Neural progenitor cell (in vitro differentiated cells): ENCODE measurements at regions not wholly inside any gene's neighbourhood (a gene's known extent, or its start where the extent isn't known, plus 50 kb on each side); places are given as distances from the start of the nearest gene placed in this dataset.

ENCODE experiments used
- DNase-seq: peaks from one replicate; pipeline ENCODE4 v3.0.0-alpha.2; 2016; ENCODE audit warnings: low spot score
- H2AFZ ChIP-seq: fragments of 200-600 bp; sonication (generic); replicated peaks from 2 replicates; pipeline ENCODE4 v1.6.1; 2016; ENCODE audit warnings: antibody characterized with exemption
- H3F3A ChIP-seq: fragments of 200-600 bp; sonication (generic); 2 replicates; pipeline ENCODE4 v1.6.1; 2016; ENCODE audit warnings: antibody characterized with exemption, low read depth
- H3K27ac ChIP-seq: fragments of 200-600 bp; sonication (generic); 2 replicates; pipeline ENCODE4 v1.5.1; 2016; ENCODE audit warnings: mild to moderate bottlenecking
- H3K27me3 ChIP-seq: fragments of 200-600 bp; sonication (generic); 2 replicates; pipeline ENCODE4 v1.6.1; 2016; ENCODE audit warnings: mild to moderate bottlenecking, moderate library complexity
- H3K36me3 ChIP-seq: fragments of 200-600 bp; sonication (generic); 2 replicates; pipeline ENCODE4 v1.5.1; 2016
- H3K4me1 ChIP-seq: fragments of 200-600 bp; sonication (generic); 2 replicates; pipeline ENCODE4 v1.6.1; 2016; ENCODE audit warnings: mixed run types
- H3K4me2 ChIP-seq: fragments of 200-600 bp; sonication (generic); 2 replicates; pipeline ENCODE4 v1.6.1; 2016
- H3K4me3 ChIP-seq: fragments of 200-600 bp; sonication (generic); 2 replicates; pipeline ENCODE4 v1.5.1; 2016
- H3K79me2 ChIP-seq: fragments of 200-600 bp; sonication (generic); 2 replicates; pipeline ENCODE4 v1.6.1; 2016; ENCODE audit warnings: low read depth
- H3K9ac ChIP-seq: fragments of 200-600 bp; sonication (generic); 2 replicates; pipeline ENCODE4 v1.6.1; 2016
- H3K9me3 ChIP-seq: fragments of 200-600 bp; sonication (generic); 2 replicates; pipeline ENCODE4 v1.5.1; 2016; ENCODE audit warnings: low read depth
- H4K20me1 ChIP-seq: fragments of 200-600 bp; sonication (generic); 2 replicates; pipeline ENCODE4 v1.6.1; 2016; ENCODE audit warnings: low read depth
- H3K27ac Mint-ChIP-seq: 3 replicates; pipeline ENCODE4 v1.8.0; 2021; ENCODE audit warnings: mixed read lengths
- H3K27me3 Mint-ChIP-seq: 2 replicates; pipeline ENCODE4 v1.8.0; 2022; ENCODE audit warnings: low read depth, mild to moderate bottlenecking, inconsistent platforms, moderate library complexity, mixed read lengths; ENCODE audit not compliant: insufficient read depth
- H3K36me3 Mint-ChIP-seq: 3 replicates; pipeline ENCODE4 v1.8.0; 2021; ENCODE audit warnings: mixed read lengths
- H3K4me1 Mint-ChIP-seq: 3 replicates; pipeline ENCODE4 v1.8.0; 2021; ENCODE audit warnings: mixed read lengths
- H3K4me3 Mint-ChIP-seq: 3 replicates; pipeline ENCODE4 v1.8.0; 2021; ENCODE audit warnings: mild to moderate bottlenecking, moderate library complexity, mixed read lengths
- H3K9me3 Mint-ChIP-seq: 3 replicates; pipeline ENCODE4 v1.8.0; 2020; ENCODE audit warnings: mixed read lengths
- CTCF ChIP-seq: fragments of 200-600 bp; sonication (generic); IDR thresholded peaks from 2 replicates; pipeline ENCODE4 v1.5.1; 2017; ENCODE audit warnings: antibody characterized with exemption, mild to moderate bottlenecking
- EZH2 ChIP-seq: fragments of 200-600 bp; sonication (generic); IDR thresholded peaks from 2 replicates; pipeline ENCODE4 v1.6.1; 2017; ENCODE audit warnings: antibody characterized with exemption, mild to moderate bottlenecking, moderate library complexity
- EZH2phosphoT487 ChIP-seq: fragments of 200-600 bp; sonication (generic); IDR thresholded peaks from 2 replicates; pipeline ENCODE4 v1.6.1; 2017; ENCODE audit warnings: antibody characterized with exemption

GRCh38 chr4:132998585-132999230 lies 150.4 kb upstream of the PCDH10 start:
- Histone ChIP-seq H3K4me1 (no peaks in the 10 kb centered on the region), H3K9ac (no peak overlapping the region), H2AFZ (no peak overlapping the region), H3K79me2 (no peaks in the 10 kb centered on the region), H3F3A (no peaks in the 10 kb centered on the region), H3K4me3 (no peak overlapping the region), H4K20me1 (no peaks in the 10 kb centered on the region), H3K27me3 (no peaks in the 10 kb centered on the region), H3K9me3 (no peaks in the 10 kb centered on the region), H3K27ac (no peak overlapping the region), H3K36me3 (no peaks in the 10 kb centered on the region), H3K4me2 (no peak overlapping the region)
- Mint-ChIP-seq H3K4me3 (no peak overlapping the region), H3K27me3 (no peaks in the 10 kb centered on the region), H3K36me3 (no peaks in the 10 kb centered on the region), H3K4me1 (no peaks in the 10 kb centered on the region), H3K27ac (no peak overlapping the region), H3K9me3 (no peaks in the 10 kb centered on the region)
- DNase-seq: no peak
- no peak for TF ChIP-seq EZH2phosphoT487
- no peak for TF ChIP-seq EZH2
- TF ChIP-seq CTCF: no peak

DNA sequence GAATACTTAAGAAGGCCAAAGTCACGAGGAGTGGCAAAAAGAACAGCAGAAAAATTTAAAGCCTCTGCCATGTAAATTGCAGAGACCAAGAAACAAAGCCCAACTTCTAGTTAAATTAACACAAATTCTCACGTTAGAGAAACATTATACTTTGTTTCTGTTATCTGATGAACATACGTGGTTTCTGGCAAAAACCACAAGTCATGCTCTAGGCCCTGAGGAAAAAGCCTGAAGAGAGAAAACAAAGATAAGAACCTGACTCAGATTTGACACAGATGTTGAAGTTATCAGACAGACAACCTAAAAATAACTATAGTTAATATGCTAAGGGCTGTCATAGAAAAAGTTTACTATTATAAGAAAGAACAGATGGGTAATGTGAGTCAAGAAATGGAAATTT lies 149.1 kb upstream of the PCDH10 start:
- no peak for TF ChIP-seq EZH2phosphoT487
- no peak for TF ChIP-seq EZH2
- no peak for TF ChIP-seq CTCF
- no peaks in the 10 kb centered on the region for H3K36me3 Mint-ChIP-seq
- no peak overlapping the region for H3K4me2 ChIP-seq

GRCh38 chr4:133003169-133003568 lies 145.9 kb upstream of the PCDH10 start:
- Mint-ChIP-seq H3K27me3 (no peaks in the 10 kb centered on the region), H3K4me3 (no peak overlapping the region), H3K27ac (no peak overlapping the region), H3K36me3 (peaks cover 2% of the 10 kb centered on the region), H3K9me3 (no peaks in the 10 kb centered on the region), H3K4me1 (no peaks in the 10 kb centered on the region)
- Histone ChIP-seq H3K79me2 (no peaks in the 10 kb centered on the region), H3F3A (no peaks in the 10 kb centered on the region), H2AFZ (no peak overlapping the region), H3K27ac (no peak overlapping the region), H3K4me2 (no peak overlapping the region), H3K27me3 (no peaks in the 10 kb centered on the region), H3K9me3 (no peaks in the 10 kb centered on the region), H4K20me1 (no peaks in the 10 kb centered on the region), H3K36me3 (no peaks in the 10 kb centered on the region), H3K9ac (no peak overlapping the region), H3K4me3 (no peak overlapping the region), H3K4me1 (no peaks in the 10 kb centered on the region)
- DNase-seq: no peak
- TF ChIP-seq EZH2 (no peak), EZH2phosphoT487 (no peak), CTCF (no peak)

More for the DNA sequence above, 149.1 kb upstream of the PCDH10 start:
- no peaks in the 10 kb centered on the region for H3K9me3 Mint-ChIP-seq
- no peaks in the 10 kb centered on the region for H4K20me1 ChIP-seq
- no peaks in the 10 kb centered on the region for H3K79me2 ChIP-seq
- H3K4me1 ChIP-seq: no peaks in the 10 kb centered on the region
- no peaks in the 10 kb centered on the region for H3K27me3 ChIP-seq
- H3K4me3 ChIP-seq: no peak overlapping the region
- H3K4me1 Mint-ChIP-seq: no peaks in the 10 kb centered on the region
- H3K9ac ChIP-seq: no peak overlapping the region
- no peaks in the 10 kb centered on the region for H3K9me3 ChIP-seq
- H2AFZ ChIP-seq: no peak overlapping the region
- H3F3A ChIP-seq: no peaks in the 10 kb centered on the region
- H3K27ac ChIP-seq: no peak overlapping the region
- DNase-seq: no peak
- no peaks in the 10 kb centered on the region for H3K36me3 ChIP-seq
- H3K4me3 Mint-ChIP-seq: no peak overlapping the region
- no peaks in the 10 kb centered on the region for H3K27me3 Mint-ChIP-seq
- no peak overlapping the region for H3K27ac Mint-ChIP-seq
